GM21423 (cell line): ENCODE measurements at regions not wholly inside any gene's neighbourhood (a gene's known extent, or its start where the extent isn't known, plus 50 kb on each side); places are given as distances from the start of the nearest gene placed in this dataset.
"Not testable (repeated sequence)": the region's sequence is repeated elsewhere in the genome, so short reads cannot be mapped to it uniquely, and the experiment has no call there.

Experiments
- ATAC-seq: cut with Tn5 transposase; IDR thresholded peaks from one replicate; pipeline ENCODE4 v1.9.1; 2021; ENCODE audit warnings: mild to moderate bottlenecking, moderate library complexity; ENCODE audit not compliant: unreplicated experiment

DNA sequence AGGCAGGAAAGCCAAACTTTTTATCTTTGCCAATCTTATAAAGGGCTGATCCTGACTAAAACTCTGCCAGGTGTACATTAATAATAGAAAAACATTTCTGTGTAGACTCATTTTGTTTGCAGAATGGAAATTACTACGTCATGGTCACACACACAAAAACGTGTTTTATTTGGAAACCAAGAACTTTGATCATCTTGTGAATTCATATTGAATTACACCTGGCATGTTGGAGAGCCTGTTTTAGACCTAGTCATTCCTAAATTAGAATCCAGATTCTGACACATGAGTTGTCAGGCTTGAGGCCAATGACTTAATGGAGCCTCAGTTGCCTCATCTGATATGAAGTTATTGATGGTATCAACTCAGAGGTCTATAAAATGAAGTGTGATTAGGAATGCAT lies 235.6 kb upstream of the TENM4 start:
- no peak for ATAC-seq

DNA sequence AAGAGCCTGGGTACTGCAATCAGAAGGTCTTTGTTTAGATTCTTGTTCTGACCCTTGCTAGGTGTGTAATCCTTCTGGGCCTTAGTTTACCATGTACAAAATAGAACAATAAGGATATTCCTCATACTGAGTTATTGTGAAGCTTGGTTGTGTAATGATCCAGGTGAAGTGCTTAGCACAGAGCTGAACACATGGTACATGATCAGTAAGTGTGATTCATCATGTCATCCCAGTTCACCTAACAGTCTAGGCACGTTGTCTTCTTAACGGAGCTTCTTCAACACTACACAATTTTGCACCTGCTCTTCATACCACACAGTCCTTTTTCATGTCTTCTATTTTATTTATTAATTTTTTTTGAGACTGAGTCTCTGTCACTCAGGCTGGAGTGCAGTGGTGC lies 234.3 kb upstream of the TENM4 start:
- ATAC-seq, result no peak

DNA sequence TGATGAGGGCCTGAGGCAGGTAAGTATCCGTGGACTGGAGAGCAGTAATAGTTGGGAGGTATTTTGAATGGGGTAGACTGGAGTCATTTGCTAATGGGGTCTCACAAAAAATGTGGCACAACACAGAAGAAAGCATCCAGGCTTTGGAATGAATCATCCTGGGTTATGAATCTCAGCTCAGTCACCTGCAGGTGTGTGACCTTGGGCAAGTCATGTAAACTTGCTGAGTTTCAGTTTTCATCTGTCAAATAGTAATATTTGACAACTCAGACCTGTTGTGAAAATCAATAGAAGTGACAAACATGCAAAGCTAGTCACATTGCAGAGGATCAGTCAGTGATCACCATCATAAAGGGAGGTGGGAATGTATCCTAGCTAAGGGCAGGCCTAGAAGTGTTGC lies 232.0 kb upstream of the TENM4 start:
- ATAC-seq, result no peak

DNA sequence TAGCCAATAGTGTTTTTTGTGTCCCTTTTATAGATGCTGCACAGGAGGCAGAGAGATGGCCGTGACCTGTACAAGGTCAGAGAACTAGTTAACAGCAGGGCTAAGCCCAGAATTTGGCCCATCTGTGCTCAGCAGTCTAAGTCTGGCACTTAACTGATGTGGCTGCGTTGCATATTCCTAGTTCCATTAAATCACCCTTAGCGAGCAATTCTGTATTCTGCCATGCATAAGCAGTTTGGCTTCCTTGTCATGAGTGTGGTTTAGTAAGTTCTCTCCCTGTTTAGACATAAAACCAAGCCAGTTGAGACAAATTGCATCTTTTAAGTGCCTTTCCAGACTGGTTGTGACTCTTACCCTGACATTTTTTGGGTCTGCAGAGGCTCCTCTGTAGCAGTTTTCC lies 230.6 kb upstream of the TENM4 start:
- ATAC-seq, result no peak

DNA sequence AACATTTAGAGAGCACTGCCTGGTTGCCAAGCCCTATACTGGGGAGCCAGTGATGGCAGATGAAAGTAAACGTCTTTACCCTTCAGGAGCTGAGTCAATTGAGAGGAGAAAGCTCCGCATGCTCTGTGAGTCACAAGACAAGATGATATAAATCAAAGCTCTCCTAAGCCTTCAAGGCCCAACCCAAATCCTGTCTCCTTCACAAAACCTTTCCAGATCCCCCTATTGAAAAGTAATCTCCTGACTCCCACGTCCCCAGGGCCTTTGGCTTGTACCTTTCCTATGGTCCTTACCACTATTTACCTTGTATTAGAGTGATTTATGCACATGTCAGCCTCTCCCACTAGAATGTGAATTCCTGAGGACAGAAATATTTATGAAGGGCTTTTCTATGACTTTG lies 230.1 kb upstream of the TENM4 start:
- ATAC-seq, result no peak

DNA sequence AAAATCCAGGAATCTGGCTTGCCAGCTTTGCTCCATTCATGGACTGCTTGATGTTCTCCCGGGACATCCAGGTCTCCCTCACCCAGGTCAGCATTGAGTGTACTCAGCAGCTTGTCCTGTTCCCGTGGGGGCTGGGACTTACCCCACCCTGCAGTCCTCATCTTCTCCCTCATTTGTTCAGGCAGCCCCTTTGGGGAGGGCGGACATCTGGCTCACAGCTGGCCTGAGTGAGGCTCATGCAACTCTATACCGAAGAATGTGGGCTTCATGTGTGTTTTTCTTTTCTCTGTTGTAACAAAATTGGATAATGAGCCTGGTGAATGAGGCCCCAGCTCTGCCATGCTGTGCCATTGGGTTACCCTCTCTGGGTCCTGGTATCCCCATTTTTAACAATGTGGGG lies 227.7 kb upstream of the TENM4 start:
- ATAC-seq, result no peak

DNA sequence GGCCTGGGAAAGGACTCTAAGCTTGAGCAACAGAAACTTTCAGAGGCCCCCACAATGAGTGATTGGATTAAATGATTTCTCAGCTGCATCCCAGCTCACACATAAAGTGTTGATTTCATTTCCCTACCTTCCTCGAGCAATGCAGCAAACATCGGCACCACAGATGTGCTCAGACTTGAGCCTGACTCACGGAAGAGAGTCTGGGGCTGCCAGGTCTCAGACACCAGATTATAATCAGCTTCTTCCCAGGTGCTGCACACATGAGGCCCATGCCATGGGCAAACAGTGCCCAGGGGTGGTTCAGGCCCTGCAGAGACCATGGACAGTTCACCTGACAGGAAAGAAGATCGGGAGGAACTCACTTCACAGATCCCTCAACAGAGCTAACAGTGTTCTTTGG lies 226.6 kb upstream of the TENM4 start:
- ATAC-seq, result no peak

DNA sequence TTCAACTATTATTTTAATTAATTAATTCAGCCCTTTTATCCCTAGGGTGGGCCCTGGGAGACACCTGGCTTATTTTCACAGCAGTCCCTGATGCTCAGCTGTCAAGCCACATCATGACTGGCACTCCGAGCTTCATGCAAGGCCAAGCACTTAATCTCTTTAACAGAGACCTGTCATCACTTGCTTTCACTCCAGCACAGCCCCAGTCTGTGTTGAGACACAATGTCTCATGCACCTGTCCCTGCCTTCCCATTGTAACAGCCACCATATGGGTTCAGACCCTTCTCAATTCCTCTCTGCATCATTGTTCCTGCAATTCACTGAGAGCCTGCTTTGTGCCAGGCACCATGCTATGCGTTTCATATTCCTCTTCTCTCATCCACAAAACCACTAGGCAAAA lies 222.2 kb upstream of the TENM4 start:
- ATAC-seq, result no peak

DNA sequence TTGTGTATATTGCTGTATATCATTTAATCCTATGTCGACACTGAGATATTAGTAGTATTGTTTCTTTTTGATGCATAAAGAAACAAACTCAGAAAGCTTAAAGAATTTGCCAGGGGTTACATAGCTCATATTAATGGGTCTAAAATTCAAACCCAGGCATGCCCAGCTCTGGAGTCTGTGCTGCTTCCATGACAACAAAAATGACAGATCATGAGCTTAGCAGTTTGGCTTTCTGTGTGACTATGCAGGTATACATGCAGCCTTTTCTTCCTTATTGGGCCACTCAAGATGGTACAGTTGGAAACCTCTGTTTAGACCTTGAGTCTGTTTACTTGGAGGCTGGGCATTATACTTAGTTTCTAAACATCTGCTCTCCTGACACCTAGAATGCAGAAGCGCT lies 220.5 kb upstream of the TENM4 start:
- no peak for ATAC-seq

DNA sequence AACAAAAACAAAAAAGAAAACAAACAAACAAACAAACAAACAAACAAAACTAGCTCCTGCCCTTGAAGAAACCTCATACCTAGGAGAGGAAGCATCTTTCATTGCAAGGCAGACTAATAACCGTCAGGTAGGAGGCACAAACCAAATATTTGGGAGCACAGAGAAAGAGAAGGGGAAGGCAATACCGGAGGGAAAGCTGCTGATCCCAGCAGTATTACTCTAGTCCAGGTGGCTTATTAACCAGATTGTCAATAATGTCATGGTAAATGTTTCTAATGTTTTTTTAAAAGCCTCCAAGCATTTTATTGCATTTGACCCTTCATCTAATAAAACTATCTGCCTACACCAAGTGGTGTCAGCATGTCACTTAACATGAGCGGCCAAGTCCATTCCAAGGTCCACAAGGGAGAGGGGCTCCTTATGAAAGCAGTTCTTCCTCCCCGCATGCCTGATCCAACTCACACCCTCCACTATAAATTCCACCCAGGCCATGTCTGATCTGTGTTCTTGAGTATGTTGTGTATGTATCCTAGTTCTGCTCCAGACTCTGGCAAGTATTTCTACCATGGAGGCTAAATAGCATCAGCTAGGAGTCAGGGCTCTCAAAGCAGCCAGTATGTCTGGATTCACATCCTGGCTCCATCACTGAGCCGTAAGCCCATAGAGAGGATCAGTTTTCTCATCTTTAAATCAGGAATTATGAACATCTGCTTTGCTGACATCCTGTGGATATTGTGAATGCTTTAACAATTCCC lies 208.1 kb upstream of the TENM4 start:
- ATAC-seq, result no peak

DNA sequence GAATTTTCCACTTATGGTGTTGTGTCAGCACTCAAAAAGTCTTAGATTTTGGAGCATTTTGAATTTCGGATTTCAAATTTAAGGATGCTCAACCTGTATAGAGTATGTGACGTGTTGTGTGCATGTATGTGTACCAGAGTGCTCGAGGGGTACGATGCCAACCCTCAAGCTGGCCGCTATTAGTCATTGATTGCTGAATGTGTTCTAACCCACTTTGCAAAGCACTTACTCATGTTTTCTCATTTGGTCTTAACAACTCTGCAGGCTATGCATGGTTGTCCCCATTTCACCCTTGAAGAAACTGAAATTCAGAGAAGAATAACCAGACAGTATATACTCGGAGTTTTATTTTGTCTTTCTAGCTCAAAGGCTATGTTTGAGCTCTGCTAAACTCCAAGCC lies 196.4 kb upstream of the TENM4 start:
- no peak for ATAC-seq

DNA sequence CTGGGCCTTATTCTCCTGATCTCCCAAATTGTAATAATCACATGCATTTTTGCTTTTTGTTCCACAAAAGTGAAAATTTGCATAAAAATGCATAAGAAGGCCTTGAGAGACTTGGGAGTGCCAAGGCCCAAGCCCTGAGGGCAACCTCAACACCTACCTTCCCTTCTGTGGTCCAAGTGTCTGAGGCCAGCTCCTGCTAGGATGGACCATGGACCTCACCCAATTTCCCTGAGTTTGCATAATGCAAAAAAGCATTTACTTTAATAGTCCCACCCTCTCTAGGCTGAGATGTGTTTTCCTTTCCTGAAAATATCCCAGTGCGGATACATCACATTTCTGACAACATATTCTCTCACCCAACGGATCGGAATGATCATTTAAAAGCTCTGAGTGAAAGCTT lies 194.1 kb upstream of the TENM4 start:
- ATAC-seq, result no peak

DNA sequence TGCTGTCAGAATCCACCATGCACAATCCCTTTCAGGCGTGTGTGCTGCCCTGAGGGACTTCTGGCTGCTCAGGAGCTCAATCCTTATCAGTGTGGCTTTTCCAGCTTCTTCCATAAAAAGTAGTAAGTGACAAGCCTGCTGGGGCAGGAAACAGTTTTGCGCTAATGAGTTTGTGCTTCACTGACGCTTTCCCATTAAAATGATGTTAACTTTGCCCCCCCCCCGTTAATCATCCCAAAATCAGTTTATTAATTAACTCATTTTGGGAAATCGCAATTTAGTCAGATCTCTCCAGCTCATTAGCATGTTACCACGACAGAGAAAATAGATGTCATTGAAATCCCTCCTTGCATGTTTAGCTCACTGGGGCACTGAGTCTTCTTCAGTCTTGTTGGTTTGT lies 186.5 kb upstream of the TENM4 start:
- no peak for ATAC-seq

DNA sequence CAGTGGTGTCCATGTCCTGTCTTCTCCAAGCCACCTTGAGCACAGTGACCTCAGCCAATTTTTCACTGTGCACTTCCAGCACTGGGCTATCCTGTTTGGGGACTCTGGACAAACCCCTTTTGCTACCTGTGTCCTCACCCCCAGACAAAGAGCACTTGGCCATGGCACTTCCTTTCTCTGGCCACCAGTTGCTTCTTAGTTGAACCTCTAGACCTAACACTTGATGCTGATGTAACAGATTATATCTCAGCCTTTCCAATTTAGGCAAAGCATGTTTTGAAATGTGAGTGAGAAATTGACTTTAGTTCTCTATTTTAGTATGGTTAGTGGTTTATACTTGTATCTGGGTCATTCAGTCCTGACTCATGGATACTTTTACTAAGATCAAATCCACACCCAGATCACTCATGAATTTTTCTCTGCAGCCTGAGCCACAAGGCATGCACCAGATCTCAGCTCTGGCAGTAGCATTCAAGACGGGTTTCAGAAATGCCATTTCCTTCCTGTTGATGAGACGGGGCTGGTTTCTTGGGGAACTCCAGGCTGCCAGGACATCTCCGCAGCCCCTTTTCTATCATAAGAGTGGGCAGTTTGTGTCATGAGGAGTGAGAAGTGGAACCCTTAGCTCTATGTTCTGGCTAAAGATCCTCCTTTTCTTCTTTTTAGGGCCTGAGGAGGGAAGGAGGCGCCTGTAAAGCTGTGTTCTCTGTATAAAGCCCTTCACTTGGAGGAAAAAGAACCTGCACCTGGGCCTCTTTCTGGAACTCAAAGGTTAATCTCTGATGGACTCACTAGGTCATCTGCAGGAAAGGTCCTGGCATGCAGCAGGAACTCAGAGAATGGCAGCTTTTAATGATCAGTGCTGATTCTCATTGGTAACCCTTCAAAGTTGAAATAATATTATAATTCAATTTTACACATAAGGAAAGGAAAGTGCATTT lies 185.6 kb upstream of the TENM4 start:
- no peak for ATAC-seq

DNA sequence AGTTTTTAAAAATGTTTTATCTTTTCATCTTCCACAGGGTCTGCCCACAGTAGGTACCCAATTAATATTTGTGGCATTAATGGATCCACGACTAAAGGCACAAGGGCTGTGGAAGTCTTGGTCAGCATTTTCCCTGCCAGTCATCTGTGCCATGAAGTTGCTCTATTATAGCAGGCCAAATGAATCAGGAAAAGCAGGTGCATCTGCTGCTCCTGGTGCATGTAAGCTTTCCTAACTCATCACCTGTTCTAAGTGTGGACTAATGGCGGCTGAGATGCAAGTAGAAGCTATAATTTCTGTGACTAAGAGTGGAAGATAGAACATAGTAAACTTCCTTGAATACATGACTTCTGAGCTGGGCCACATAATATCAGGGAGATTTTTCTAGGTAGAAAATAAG lies 182.5 kb upstream of the TENM4 start:
- no peak for ATAC-seq

DNA sequence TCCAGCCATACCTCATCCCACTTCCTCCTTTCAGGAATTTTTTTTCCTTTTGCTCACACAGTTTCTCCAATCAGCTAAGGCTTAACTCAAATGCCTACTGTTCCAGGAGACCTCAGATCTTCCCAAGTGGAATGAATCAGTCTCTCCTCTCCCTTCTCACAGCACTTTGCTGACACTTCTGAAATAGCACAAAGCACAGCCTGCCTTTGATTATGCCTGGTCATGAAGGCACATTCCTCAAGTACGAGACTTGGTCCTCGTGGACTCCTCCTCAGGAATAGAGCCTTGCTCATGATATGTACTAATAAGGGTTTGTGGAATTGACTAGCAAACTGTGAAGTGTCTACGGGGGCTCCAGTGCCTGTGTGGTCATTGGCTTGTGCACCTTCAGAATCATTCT lies 176.7 kb upstream of the TENM4 start:
- no peak for ATAC-seq

DNA sequence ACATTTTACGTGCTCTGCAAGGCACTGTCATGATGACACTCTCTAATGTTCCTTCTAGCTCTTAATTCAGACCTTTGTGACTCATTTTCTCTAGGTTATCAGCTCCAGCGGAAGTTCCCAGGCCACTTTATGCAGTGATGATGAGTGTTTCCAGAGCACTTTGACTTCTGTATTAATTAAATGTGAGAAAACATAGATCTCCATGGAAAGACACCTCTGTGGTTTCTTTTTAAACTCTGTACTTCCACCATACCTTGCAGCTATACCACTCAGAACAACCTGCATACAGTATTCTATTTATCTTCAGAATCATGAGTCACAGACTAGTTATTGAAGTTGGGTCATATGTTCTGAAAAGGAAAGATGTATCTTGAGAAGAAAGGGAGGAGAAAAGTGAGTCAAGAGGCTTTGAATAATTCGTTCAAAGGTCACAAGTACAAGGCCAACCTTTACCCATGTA lies 175.6 kb upstream of the TENM4 start:
- no peak for ATAC-seq

DNA sequence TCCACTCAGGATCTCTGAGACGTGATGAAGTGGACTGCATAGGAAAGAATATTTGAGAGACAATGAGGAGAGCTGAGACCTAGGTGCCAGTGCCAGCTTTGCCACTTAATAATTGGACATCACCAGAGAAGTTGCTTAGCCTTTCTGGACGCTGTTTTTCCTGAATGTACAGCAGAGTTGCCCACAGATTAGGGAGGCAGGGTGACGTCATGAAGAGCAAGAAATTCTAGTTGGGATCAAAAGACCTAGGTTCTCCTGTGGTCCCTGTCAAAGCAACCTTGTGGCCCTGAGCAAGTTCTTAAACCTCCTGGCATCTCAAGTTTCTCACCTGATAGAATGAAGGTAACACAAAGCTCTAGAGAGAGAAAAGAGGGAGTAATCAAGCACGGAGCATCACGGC lies 174.6 kb upstream of the TENM4 start:
- ATAC-seq, result no peak

DNA sequence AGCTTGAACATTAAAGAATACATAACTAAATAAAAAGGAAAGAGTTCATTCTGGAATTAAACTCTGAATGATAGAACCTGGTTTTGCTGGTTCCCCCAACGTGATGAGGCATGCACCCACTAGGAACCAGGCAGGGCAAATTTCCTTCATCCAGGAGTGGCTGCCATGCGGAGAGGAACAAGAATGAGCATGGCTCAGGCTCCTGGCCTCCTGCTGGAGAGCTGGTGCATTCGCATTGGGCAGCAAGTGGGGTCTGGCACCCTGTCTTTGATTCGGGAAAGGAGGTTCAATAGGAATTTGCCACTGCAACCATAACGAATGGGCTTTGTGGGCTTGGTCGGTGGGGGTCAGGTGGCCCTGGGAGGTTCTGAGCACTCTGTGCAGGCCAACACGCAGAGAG lies 169.8 kb upstream of the TENM4 start:
- no peak for ATAC-seq

DNA sequence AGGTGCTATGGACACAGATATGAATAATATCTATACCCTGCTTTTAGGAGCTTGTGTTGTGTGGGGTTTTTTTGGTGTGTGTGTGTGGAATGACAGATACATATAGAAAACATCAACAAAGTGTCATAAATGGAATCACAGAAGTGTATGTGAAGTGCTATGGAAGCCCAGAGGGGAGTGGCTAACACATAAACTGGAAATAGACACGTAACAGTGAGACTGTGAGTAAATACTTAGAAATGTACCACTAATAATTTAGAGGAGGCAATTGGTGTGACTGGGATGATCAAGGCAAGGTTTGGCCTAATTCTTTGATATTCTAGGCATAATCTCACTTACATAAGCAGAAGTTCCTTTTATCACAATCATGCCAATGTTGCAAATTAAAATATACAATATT lies 169.3 kb upstream of the TENM4 start:
- no peak for ATAC-seq

DNA sequence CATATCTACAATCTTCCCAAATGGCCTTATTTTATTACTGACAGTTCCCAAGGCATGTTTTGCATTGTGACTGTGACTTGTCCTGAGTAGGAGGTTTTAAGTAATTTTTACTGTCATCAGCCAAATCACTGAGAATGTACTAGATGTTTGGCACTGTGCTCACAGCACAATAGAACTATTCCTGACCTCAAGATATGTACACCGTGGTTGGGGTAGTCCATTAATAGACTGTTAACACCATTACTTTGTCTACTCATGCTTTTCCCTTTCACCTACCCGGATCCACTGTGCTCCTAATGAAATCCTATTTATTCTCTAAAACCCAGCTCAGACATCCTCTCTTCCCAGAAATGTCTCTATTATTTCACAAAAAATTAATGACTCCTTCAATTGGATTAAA lies 168.7 kb upstream of the TENM4 start:
- ATAC-seq, result no peak

DNA sequence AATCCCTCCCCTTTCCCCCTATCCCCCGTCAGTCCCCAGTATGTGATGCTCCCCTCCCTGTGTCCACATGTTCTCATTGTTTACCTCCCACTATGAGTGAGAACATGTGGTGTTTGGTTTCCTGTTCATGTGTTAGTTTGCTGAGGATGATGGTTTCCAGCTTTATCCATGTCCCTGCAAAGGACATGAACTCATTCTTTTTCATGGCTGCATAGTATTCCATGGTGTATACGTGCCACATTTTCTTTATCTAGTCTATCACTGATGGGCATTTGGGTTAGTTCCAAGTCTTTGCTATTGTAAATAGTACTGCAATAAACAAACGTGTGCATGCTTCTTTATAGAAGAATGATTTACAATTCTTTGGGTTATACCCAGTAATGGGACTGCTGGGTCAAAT lies 165.6 kb upstream of the TENM4 start:
- ATAC-seq, result not testable (repeated sequence)
